ENCODE measurements at regions not wholly inside any gene's neighbourhood (a gene's known extent, or its start where the extent isn't known, plus 50 kb on each side); places are given as distances from the start of the nearest gene placed in this dataset.
A peak's percentile ranks its signal among the peaks of the same experiment; 100 is the strongest.

DNA sequence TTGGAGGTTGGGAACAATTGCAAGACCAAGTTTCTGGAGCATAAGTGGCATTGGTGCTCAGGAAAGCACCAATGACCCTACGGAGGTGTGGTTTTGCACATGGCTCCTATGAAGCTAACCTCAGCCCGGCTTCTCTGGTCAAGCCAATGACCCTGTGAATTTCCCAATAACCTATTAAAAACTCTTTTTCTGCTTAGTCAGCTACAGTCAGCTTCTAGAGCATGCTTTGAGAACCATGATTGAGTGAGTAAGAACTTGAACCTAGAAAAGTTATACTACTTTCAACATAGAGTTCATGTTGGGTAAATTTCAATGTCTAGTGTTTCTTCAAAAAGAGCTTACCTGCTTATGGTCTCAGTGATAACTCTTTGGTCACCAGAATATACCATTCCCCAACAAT lies 163.2 kb downstream of the RSL24D1 start:
- DNase-seq (ENCODE audit: low read depth in 1 of 2, low spot score in 1 of 2) (no peak), ATAC-seq (no peak), FAIRE-seq (peak; percentile 23)
- Histone ChIP-seq H3K4me3 (no peak overlapping the region), H3K27ac (no peak overlapping the region), H3K4me2 (no peak overlapping the region), H3K9me3 (no peaks in the 10 kb centered on the region), H3K4me1 (no peaks in the 10 kb centered on the region)
- ChIA-PET POLR2A (no interaction called here), CTCF (interaction anchor here (0.9 to 1.2 kb wide), 2 partner anchors 15 to 18 kb away, joined by 3 to 5 read pairs; no protein-coding TSS in a partner anchor)
- peak; percentile 56 for TF ChIP-seq MAFK (IDR thresholded peaks at IDR 0.05; ENCODE audit: partially characterized antibody)
- TF ChIP-seq CBX2 (IDR thresholded peaks at IDR 0.05; ENCODE audit: borderline replicate concordance, low read depth): no peak
- TF ChIP-seq ZC3H11A (IDR thresholded peaks at IDR 0.05): no peak
- 7% methylated on average over 2 of the region's 2 CpGs for WGBS (ENCODE audit: missing lambda C conversion rate)

DNA sequence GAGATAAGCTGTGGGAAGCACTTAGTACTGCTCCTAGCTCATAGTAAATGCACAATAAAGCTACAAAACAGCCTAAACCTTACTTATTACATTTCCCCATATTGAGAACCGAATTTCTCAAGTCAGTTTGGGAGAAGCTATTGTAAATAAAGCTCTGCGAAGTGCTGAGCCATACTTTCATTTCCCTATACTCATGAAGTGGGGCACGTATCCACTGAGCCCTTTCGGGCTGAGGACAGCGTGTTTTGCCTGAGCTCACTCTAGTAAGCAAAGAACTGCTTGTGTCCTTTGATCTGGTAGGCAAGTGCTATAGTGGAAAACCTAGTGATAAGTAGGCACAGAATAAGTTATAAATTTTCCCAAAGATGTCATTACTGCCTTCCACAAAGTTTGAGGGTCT lies 165.0 kb downstream of the RSL24D1 start:
- WGBS (ENCODE audit: missing lambda C conversion rate): 4% methylated on average over 5 of the region's 5 CpGs
- no peak for ATAC-seq
- POLR2A ChIA-PET: no interaction called here

DNA sequence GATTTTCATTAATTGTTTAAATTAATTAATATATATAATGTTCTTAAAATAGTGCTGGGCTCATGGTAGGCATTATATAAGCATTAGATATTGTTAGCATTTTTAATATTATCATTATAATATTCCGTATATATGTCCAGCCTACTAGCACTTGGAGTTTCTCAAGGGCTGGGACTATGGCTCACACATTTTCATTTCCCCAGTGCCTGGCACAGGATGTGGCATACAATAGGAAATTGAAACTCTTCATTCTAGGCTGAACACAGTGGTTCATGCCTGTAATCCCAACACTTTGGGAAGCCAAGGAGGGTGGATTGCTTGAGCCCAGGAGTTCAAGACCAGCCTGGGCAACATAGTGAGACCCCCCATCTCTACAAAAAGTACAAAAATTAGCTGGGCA lies 170.4 kb downstream of the RSL24D1 start:
- ATAC-seq: no peak
- POLR2A ChIA-PET: no interaction called here
- H3K4me1 ChIP-seq: no peaks in the 10 kb centered on the region
- CTCF ChIA-PET: no interaction called here
- no peaks in the 10 kb centered on the region for H3K9me3 ChIP-seq
- no peak overlapping the region for H3K27ac ChIP-seq
- H3K4me2 ChIP-seq: no peak overlapping the region
- 0% methylated on average over 1 of the region's 1 CpG for WGBS (ENCODE audit: missing lambda C conversion rate)
- TF ChIP-seq EHMT2 (IDR thresholded peaks at IDR 0.05; ENCODE audit: low read depth) (no peak), TP53 (CRISPR knock-in tag; IDR thresholded peaks at IDR 0.05) (no peak), NR3C1 (IDR thresholded peaks at IDR 0.05) (no peak), NFE2L2 (conservative IDR thresholded peaks at IDR 0.05; ENCODE audit: low read length) (no peak), RFX5 (IDR thresholded peaks at IDR 0.05) (no peak), MAFK (IDR thresholded peaks at IDR 0.05; ENCODE audit: partially characterized antibody) (no peak)
- TF ChIP-seq, protein P1, sequence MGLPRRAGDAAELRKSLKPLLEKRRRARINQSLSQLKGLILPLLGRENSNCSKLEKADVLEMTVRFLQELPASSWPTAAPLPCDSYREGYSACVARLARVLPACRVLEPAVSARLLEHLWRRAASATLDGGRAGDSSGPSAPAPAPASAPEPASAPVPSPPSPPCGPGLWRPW (IDR thresholded peaks at IDR 0.05): no peak
- TF ChIP-seq, protein P2, sequence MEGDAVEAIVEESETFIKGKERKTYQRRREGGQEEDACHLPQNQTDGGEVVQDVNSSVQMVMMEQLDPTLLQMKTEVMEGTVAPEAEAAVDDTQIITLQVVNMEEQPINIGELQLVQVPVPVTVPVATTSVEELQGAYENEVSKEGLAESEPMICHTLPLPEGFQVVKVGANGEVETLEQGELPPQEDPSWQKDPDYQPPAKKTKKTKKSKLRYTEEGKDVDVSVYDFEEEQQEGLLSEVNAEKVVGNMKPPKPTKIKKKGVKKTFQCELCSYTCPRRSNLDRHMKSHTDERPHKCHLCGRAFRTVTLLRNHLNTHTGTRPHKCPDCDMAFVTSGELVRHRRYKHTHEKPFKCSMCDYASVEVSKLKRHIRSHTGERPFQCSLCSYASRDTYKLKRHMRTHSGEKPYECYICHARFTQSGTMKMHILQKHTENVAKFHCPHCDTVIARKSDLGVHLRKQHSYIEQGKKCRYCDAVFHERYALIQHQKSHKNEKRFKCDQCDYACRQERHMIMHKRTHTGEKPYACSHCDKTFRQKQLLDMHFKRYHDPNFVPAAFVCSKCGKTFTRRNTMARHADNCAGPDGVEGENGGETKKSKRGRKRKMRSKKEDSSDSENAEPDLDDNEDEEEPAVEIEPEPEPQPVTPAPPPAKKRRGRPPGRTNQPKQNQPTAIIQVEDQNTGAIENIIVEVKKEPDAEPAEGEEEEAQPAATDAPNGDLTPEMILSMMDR (IDR thresholded peaks at IDR 0.05): no peak
- TF ChIP-seq, protein P3, sequence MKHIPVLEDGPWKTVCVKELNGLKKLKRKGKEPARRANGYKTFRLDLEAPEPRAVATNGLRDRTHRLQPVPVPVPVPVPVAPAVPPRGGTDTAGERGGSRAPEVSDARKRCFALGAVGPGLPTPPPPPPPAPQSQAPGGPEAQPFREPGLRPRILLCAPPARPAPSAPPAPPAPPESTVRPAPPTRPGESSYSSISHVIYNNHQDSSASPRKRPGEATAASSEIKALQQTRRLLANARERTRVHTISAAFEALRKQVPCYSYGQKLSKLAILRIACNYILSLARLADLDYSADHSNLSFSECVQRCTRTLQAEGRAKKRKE (CRISPR knock-in tag; IDR thresholded peaks at IDR 0.05; ENCODE audit: low read depth): no peak
- H3K4me3 ChIP-seq: no peak overlapping the region
- FAIRE-seq: no peak
- no peak for DNase-seq (ENCODE audit: low read depth in 1 of 2, low spot score in 1 of 2)

More for the DNA sequence above, 165.0 kb downstream of the RSL24D1 start:
- no peaks in the 10 kb centered on the region for H3K9me3 ChIP-seq
- no peak overlapping the region for H3K4me2 ChIP-seq
- TF ChIP-seq ZC3H11A (IDR thresholded peaks at IDR 0.05) (no peak), NR3C1 (IDR thresholded peaks at IDR 0.05) (no peak), SMC3 (IDR thresholded peaks at IDR 0.05) (no peak), PHF8 (IDR thresholded peaks at IDR 0.05; ENCODE audit: borderline replicate concordance, low read depth) (no peak), HOXA7 (CRISPR knock-in tag; IDR thresholded peaks at IDR 0.05) (no peak)
- TF ChIP-seq, protein P4, sequence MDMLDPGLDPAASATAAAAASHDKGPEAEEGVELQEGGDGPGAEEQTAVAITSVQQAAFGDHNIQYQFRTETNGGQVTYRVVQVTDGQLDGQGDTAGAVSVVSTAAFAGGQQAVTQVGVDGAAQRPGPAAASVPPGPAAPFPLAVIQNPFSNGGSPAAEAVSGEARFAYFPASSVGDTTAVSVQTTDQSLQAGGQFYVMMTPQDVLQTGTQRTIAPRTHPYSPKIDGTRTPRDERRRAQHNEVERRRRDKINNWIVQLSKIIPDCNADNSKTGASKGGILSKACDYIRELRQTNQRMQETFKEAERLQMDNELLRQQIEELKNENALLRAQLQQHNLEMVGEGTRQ (IDR thresholded peaks at IDR 0.05): no peak
- TF ChIP-seq, protein P1 (IDR thresholded peaks at IDR 0.05): no peak
- no peaks in the 10 kb centered on the region for H3K4me1 ChIP-seq
- CTCF ChIA-PET: interaction anchor here (0.9 to 1.2 kb wide), 2 partner anchors 9 to 31 kb away, joined by 3 read pairs; no protein-coding TSS in a partner anchor
- DNase-seq (ENCODE audit: low read depth in 1 of 2, low spot score in 1 of 2) (no peak), FAIRE-seq (no peak)
- H3K4me3 ChIP-seq: no peak overlapping the region
- H3K27ac ChIP-seq: no peak overlapping the region

DNA sequence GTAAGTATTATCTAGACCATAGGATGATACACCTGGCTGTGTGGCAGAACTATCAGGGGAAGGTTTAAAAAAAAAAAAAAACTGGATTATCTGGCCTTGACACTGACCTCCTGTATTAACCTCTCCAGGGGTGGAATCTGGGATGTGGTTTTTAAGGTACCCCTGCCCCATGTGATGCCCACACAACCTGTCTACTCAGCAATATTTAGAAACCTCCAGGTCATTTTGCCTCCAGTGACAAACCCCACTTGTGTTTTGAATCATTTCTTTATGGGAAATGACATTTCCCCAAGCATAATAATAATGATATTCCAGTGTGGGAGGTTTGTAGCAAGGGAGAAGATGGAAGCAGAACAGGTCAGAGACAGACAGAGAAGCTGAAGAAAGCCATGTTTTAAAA lies 179.1 kb downstream of the RSL24D1 start:
- TF ChIP-seq CEBPB (IDR thresholded peaks at IDR 0.05) (no peak), MAFK (IDR thresholded peaks at IDR 0.05; ENCODE audit: partially characterized antibody) (peak; percentile 68)
- ATAC-seq (no peak), FAIRE-seq (no peak), DNase-seq (ENCODE audit: low read depth in 1 of 2, low spot score in 1 of 2) (no peak)
- Histone ChIP-seq H3K4me1 (no peaks in the 10 kb centered on the region), H3K9me3 (no peaks in the 10 kb centered on the region), H3K4me2 (no peak overlapping the region), H3K27ac (no peak overlapping the region), H3K4me3 (no peak overlapping the region)
- ChIA-PET CTCF (interaction anchor here (0.7 kb wide), 1 partner anchor 16 kb away, joined by 3 read pairs; no protein-coding TSS in a partner anchor), POLR2A (no interaction called here)

All from A549 (cell line).